Gastrocnemius medialis (tissue), 4 donors: ENCODE measurements at regions not wholly inside any gene's neighbourhood (a gene's known extent, or its start where the extent isn't known, plus 50 kb on each side); places are given as distances from the start of the nearest gene placed in this dataset.

Experiments used
- ATAC-seq, 2 donors: fragments of 150-250 bp; one replicate each; pipeline ENCODE4 v1.9.1; 2016
- DNase-seq, 2 donors: peaks; one replicate each; pipeline ENCODE4 v3.0.0-alpha.2; 2019
- H3K27ac ChIP-seq, 4 donors: fragments of 200-600 bp; sonication (generic); 1 replicate in 1 of 4; 2 replicates in 3 of 4; pipeline ENCODE4 v1.5.1; 2016 to 2018; ENCODE audit warnings: mild to moderate bottlenecking in 2 of 4, moderate library complexity in 1 of 4
- H3K27me3 ChIP-seq, 3 donors: fragments of 200-600 bp; sonication (generic) in 2 of 3; 1 replicate in 1 of 3; 2 replicates in 2 of 3; pipeline versions ENCODE4 v1.5.1 to v1.6.0; 2016 to 2019; ENCODE audit warnings: mild to moderate bottlenecking in 1 of 3, moderate library complexity in 1 of 3
- H3K36me3 ChIP-seq, 2 donors: fragments of 200-600 bp; sonication (generic) in 1 of 2; one replicate each; pipeline ENCODE4 v1.5.1; 2017 to 2018
- H3K4me1 ChIP-seq, 2 donors: fragments of 200-600 bp; sonication (generic) in 1 of 2; one replicate each; pipeline ENCODE4 v1.5.1; 2016 to 2017; ENCODE audit warnings: mild to moderate bottlenecking in 2 of 2
- H3K4me3 ChIP-seq, 4 donors: fragments of 200-600 bp; sonication (generic) in 3 of 4; 1 replicate in 1 of 4; 2 replicates in 3 of 4; pipeline ENCODE4 v1.5.1; 2016 to 2019; ENCODE audit warnings: mild to moderate bottlenecking in 2 of 4
- H3K9me3 ChIP-seq, 3 donors: fragments of 200-600 bp; sonication (generic) in 2 of 3; 1 replicate in 1 of 3; 2 replicates in 2 of 3; pipeline ENCODE4 v1.5.1; 2016 to 2019
- POLR2A ChIP-seq, 2 donors: fragments of 450-650 bp; IDR thresholded peaks; one replicate each; pipeline ENCODE4 v1.6.1; 2017; ENCODE audit warnings: antibody characterized with exemption in 2 of 2, mild to moderate bottlenecking in 2 of 2, moderate library complexity in 2 of 2
- in situ Hi-C, 4 donors: fragments of 200-750 bp; cut with MboI; loops; one replicate each; pipeline versions ENCODE4 v1.15.0 to v1.8.0; 2017; ENCODE audit warnings: low sequenced_read_pairs in 4 of 4
- intact Hi-C: fragments of 100-400 bp; cut with DNase I; formaldehyde crosslinking; loops from one replicate; pipeline ENCODE4 v1.15.1; 2023; ENCODE audit warnings: low total_unique reads
- TF ChIP-seq, protein P1 (sequence below), 5 experiments: fragments of 450-650 bp in 3 of 5; fragments of 200-600 bp in 2 of 5; sonication (generic) in 2 of 5; IDR thresholded peaks in 4 of 5; conservative IDR thresholded peaks in 1 of 5; 1 replicate in 4 of 5; 2 replicates in 1 of 5; pipeline ENCODE4 v1.5.1; 2016 to 2019; ENCODE audit warnings: antibody characterized with exemption in 5 of 5, mild to moderate bottlenecking in 3 of 5, moderate library complexity in 3 of 5

DNA sequence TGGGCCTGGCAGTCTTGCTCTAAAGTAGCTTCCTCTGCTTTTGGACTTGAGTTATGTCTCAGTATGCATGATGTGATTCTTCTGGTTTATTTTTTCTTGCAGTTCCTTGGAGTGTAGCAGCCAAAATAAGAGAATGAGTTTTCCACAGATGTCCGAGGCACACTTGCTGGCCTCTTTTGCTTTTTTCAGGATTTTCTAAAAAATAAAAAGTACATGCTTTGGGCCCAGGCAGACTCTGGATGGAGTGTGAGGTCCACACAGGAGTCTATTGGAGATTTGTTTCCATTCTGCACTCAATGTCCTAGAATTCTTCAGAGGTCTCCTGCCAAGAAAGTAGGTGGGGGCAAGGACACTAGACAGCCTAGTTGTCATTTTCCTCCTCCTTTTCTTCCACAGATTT lies 477.6 kb downstream of the EPM2A start:
- in situ Hi-C loops: no loop called here
- no peak for ATAC-seq
- H3K9me3 ChIP-seq: no peaks in the 10 kb centered on the region
- no peaks in the 10 kb centered on the region for H3K27me3 ChIP-seq
- H3K27ac ChIP-seq: no peak overlapping the region
- no peak for TF ChIP-seq POLR2A (IDR thresholded peaks at IDR 0.05)
- TF ChIP-seq, protein P1, sequence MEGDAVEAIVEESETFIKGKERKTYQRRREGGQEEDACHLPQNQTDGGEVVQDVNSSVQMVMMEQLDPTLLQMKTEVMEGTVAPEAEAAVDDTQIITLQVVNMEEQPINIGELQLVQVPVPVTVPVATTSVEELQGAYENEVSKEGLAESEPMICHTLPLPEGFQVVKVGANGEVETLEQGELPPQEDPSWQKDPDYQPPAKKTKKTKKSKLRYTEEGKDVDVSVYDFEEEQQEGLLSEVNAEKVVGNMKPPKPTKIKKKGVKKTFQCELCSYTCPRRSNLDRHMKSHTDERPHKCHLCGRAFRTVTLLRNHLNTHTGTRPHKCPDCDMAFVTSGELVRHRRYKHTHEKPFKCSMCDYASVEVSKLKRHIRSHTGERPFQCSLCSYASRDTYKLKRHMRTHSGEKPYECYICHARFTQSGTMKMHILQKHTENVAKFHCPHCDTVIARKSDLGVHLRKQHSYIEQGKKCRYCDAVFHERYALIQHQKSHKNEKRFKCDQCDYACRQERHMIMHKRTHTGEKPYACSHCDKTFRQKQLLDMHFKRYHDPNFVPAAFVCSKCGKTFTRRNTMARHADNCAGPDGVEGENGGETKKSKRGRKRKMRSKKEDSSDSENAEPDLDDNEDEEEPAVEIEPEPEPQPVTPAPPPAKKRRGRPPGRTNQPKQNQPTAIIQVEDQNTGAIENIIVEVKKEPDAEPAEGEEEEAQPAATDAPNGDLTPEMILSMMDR (IDR thresholded peaks at IDR 0.05 in 4 of 5, conservative IDR thresholded peaks at IDR 0.05 in 1 of 5): no peak
- no peaks in the 10 kb centered on the region for H3K4me1 ChIP-seq
- intact Hi-C loops: no loop called here
- no peaks in the 10 kb centered on the region for H3K36me3 ChIP-seq
- no peak overlapping the region for H3K4me3 ChIP-seq
- no peak for DNase-seq

- Histone ChIP-seq H3K9me3 (no peaks in the 10 kb centered on the region), H3K27me3 (no peaks in the 10 kb centered on the region), H3K36me3 (no peaks in the 10 kb centered on the region), H3K27ac (no peak overlapping the region), H3K4me3 (no peak overlapping the region), H3K4me1 (no peaks in the 10 kb centered on the region)
- TF ChIP-seq, protein P1 (IDR thresholded peaks at IDR 0.05 in 4 of 5, conservative IDR thresholded peaks at IDR 0.05 in 1 of 5): no peak
- no peak for TF ChIP-seq POLR2A (IDR thresholded peaks at IDR 0.05)
- DNase-seq: no peak
- in situ Hi-C loops: no loop called here
- intact Hi-C loops: no loop called here
- ATAC-seq: no peak
These were observed 477.2 kb downstream of the EPM2A start for GRCh38 chr6:145258122-145258521.

GRCh38 chr6:145260484-145261175 lies 474.7 kb downstream of the EPM2A start:
- H3K4me1 ChIP-seq: no peaks in the 10 kb centered on the region
- no peaks in the 10 kb centered on the region for H3K9me3 ChIP-seq
- TF ChIP-seq, protein P1 (IDR thresholded peaks at IDR 0.05 in 4 of 5, conservative IDR thresholded peaks at IDR 0.05 in 1 of 5): no peak
- no peak for TF ChIP-seq POLR2A (IDR thresholded peaks at IDR 0.05)
- no peaks in the 10 kb centered on the region for H3K27me3 ChIP-seq
- ATAC-seq: no peak
- intact Hi-C loops (no loop called here), in situ Hi-C loops (no loop called here)
- H3K4me3 ChIP-seq: no peak overlapping the region
- no peak for DNase-seq
- H3K36me3 ChIP-seq: no peaks in the 10 kb centered on the region
- no peak overlapping the region for H3K27ac ChIP-seq

DNA sequence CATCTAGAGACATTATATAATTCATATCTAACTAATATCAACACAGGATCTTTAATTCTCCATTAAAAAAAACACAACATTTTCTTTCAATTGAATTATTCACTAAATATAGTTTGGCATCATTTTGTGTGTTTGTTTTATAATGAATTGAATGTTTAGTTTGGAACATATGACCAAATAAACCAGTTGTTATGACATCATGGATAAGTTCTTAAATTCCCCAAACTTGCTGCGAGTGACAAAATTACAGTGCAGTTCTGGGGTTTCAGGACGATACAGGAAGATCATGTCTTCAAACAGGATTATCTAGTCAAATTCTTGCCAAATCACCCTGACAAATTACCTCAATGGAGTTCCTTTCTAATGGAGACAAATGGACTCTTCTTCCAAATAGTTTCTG lies 473.6 kb downstream of the EPM2A start:
- Histone ChIP-seq H3K4me3 (no peak overlapping the region), H3K36me3 (no peaks in the 10 kb centered on the region), H3K27me3 (no peaks in the 10 kb centered on the region), H3K27ac (no peak overlapping the region), H3K4me1 (no peaks in the 10 kb centered on the region), H3K9me3 (no peaks in the 10 kb centered on the region)
- no peak for ATAC-seq
- TF ChIP-seq, protein P1 (IDR thresholded peaks at IDR 0.05 in 4 of 5, conservative IDR thresholded peaks at IDR 0.05 in 1 of 5): no peak
- no peak for TF ChIP-seq POLR2A (IDR thresholded peaks at IDR 0.05)
- DNase-seq: no peak
- intact Hi-C loops (no loop called here), in situ Hi-C loops (no loop called here)

- ATAC-seq: no peak
- Histone ChIP-seq H3K4me1 (no peaks in the 10 kb centered on the region), H3K27me3 (no peaks in the 10 kb centered on the region), H3K27ac (no peak overlapping the region), H3K9me3 (no peaks in the 10 kb centered on the region), H3K36me3 (no peaks in the 10 kb centered on the region), H3K4me3 (no peak overlapping the region)
- DNase-seq: no peak
- intact Hi-C loops (no loop called here), in situ Hi-C loops (no loop called here)
- TF ChIP-seq POLR2A (IDR thresholded peaks at IDR 0.05): no peak
- TF ChIP-seq, protein P1 (IDR thresholded peaks at IDR 0.05 in 4 of 5, conservative IDR thresholded peaks at IDR 0.05 in 1 of 5): no peak
These were observed 472.5 kb downstream of the EPM2A start for GRCh38 chr6:145262771-145263170.
